HG03354 (cell line): ENCODE measurements at regions not wholly inside any gene's neighbourhood (a gene's known extent, or its start where the extent isn't known, plus 50 kb on each side); places are given as distances from the start of the nearest gene placed in this dataset.
"Not testable (repeated sequence)": the region's sequence is repeated elsewhere in the genome, so short reads cannot be mapped to it uniquely, and the experiment has no call there.

Experiments used
- ATAC-seq: cut with Tn5 transposase; IDR thresholded peaks from one replicate; pipeline ENCODE4 v1.9.1; 2021; ENCODE audit warnings: mild to moderate bottlenecking; ENCODE audit not compliant: unreplicated experiment, poor library complexity, severe bottlenecking

- ATAC-seq, result not testable (repeated sequence)
Measured at GRCh38 chr1:70802625-70803024, 245.0 kb downstream of the PTGER3 start.

- no peak for ATAC-seq
Measured at GRCh38 chr1:70805641-70806040, 242.0 kb downstream of the PTGER3 start.

- no peak for ATAC-seq
Measured at GRCh38 chr1:70807088-70807664, 240.4 kb downstream of the PTGER3 start.

- no peak for ATAC-seq
Measured at GRCh38 chr1:70809069-70809468, 238.5 kb downstream of the PTGER3 start.

GRCh38 chr1:70811815-70812214 lies 235.8 kb downstream of the PTGER3 start:
- ATAC-seq, result no peak

GRCh38 chr1:70812442-70813109 lies 235.0 kb downstream of the PTGER3 start:
- ATAC-seq, result no peak

- ATAC-seq, result no peak
Measured at GRCh38 chr1:70818401-70818800, 229.2 kb downstream of the PTGER3 start.

- ATAC-seq, result no peak
Measured at GRCh38 chr1:70819231-70819630, 228.4 kb downstream of the PTGER3 start.

GRCh38 chr1:70819785-70820184 lies 227.8 kb downstream of the PTGER3 start:
- ATAC-seq, result no peak

GRCh38 chr1:70820396-70820795 lies 227.2 kb downstream of the PTGER3 start:
- no peak for ATAC-seq

GRCh38 chr1:70820995-70821394 lies 226.6 kb downstream of the PTGER3 start:
- no peak for ATAC-seq

GRCh38 chr1:70826428-70826827 lies 221.2 kb downstream of the PTGER3 start:
- ATAC-seq, result no peak

GRCh38 chr1:70827030-70827429 lies 220.6 kb downstream of the PTGER3 start:
- no peak for ATAC-seq

GRCh38 chr1:70828177-70828576 lies 219.4 kb downstream of the PTGER3 start:
- ATAC-seq, result no peak

GRCh38 chr1:70834365-70834764 lies 213.3 kb downstream of the PTGER3 start:
- ATAC-seq, result not testable (repeated sequence)

GRCh38 chr1:70836456-70836855 lies 211.2 kb downstream of the PTGER3 start:
- ATAC-seq, result no peak

- no peak for ATAC-seq
Measured at GRCh38 chr1:70840260-70840953, 207.2 kb downstream of the PTGER3 start.

GRCh38 chr1:70842562-70842961 lies 205.1 kb downstream of the PTGER3 start:
- no peak for ATAC-seq

GRCh38 chr1:70843452-70843851 lies 204.2 kb downstream of the PTGER3 start:
- ATAC-seq, result no peak

- no peak for ATAC-seq
Measured at GRCh38 chr1:70847013-70847412, 200.6 kb downstream of the PTGER3 start.

GRCh38 chr1:70855203-70855602 lies 192.4 kb downstream of the PTGER3 start:
- no peak for ATAC-seq
